ENCODE measurements at regions not wholly inside any gene's neighbourhood (a gene's known extent, or its start where the extent isn't known, plus 50 kb on each side); places are given as distances from the start of the nearest gene placed in this dataset.

GRCh38 chr20:7085467-7085866 is 318.0 kb downstream of the BMP2 start:
- POLR2A ChIA-PET: no interaction called here
- Mint-ChIP-seq H3K4me3 (no peak overlapping the region), H3K27ac (no peak overlapping the region), H3K27me3 (no peaks in the 10 kb centered on the region), H3K9me3 (peaks cover 3% of the 10 kb centered on the region), H3K4me1 (no peaks in the 10 kb centered on the region), H3K36me3 (ENCODE audit: low read depth) (no peaks in the 10 kb centered on the region)
- DNase-seq: no peak
- CTCF ChIA-PET: no interaction called here

GRCh38 chr20:7087803-7088202 is 320.3 kb downstream of the BMP2 start:
- Mint-ChIP-seq H3K9me3 (peaks cover 6% of the 10 kb centered on the region), H3K4me1 (no peaks in the 10 kb centered on the region), H3K27me3 (no peaks in the 10 kb centered on the region), H3K4me3 (no peak overlapping the region), H3K36me3 (ENCODE audit: low read depth) (no peaks in the 10 kb centered on the region), H3K27ac (no peak overlapping the region)
- DNase-seq: no peak
- ChIA-PET CTCF (no interaction called here), POLR2A (no interaction called here)

GRCh38 chr20:7090001-7090400 is 322.5 kb downstream of the BMP2 start:
- Mint-ChIP-seq H3K36me3 (ENCODE audit: low read depth) (no peaks in the 10 kb centered on the region), H3K9me3 (peaks cover 7% of the 10 kb centered on the region), H3K4me3 (no peak overlapping the region), H3K27ac (no peak overlapping the region), H3K4me1 (no peaks in the 10 kb centered on the region), H3K27me3 (no peaks in the 10 kb centered on the region)
- DNase-seq: no peak
- ChIA-PET POLR2A (no interaction called here), CTCF (no interaction called here)

- ChIA-PET POLR2A (no interaction called here), CTCF (no interaction called here)
- H3K27ac Mint-ChIP-seq: no peak overlapping the region
- H3K4me3 Mint-ChIP-seq: no peak overlapping the region
- no peaks in the 10 kb centered on the region for H3K4me1 Mint-ChIP-seq
- no peaks in the 10 kb centered on the region for H3K36me3 Mint-ChIP-seq (ENCODE audit: low read depth)
- H3K9me3 Mint-ChIP-seq: peaks cover 9% of the 10 kb centered on the region
- DNase-seq: no peak
- no peaks in the 10 kb centered on the region for H3K27me3 Mint-ChIP-seq
Observed at GRCh38 chr20:7090811-7091210, 323.3 kb downstream of the BMP2 start.

- POLR2A ChIA-PET: no interaction called here
- no peak overlapping the region for H3K4me3 Mint-ChIP-seq
- H3K36me3 Mint-ChIP-seq (ENCODE audit: low read depth): no peaks in the 10 kb centered on the region
- CTCF ChIA-PET: no interaction called here
- H3K4me1 Mint-ChIP-seq: no peaks in the 10 kb centered on the region
- no peak overlapping the region for H3K27ac Mint-ChIP-seq
- DNase-seq: no peak
- peaks cover 8% of the 10 kb centered on the region for H3K9me3 Mint-ChIP-seq
- H3K27me3 Mint-ChIP-seq: no peaks in the 10 kb centered on the region
Observed at GRCh38 chr20:7091655-7092054, 324.2 kb downstream of the BMP2 start.

GRCh38 chr20:7094438-7094997 is 327.0 kb downstream of the BMP2 start:
- Mint-ChIP-seq H3K9me3 (peaks cover 11% of the 10 kb centered on the region), H3K4me3 (no peak overlapping the region), H3K27me3 (no peaks in the 10 kb centered on the region), H3K27ac (no peak overlapping the region), H3K4me1 (no peaks in the 10 kb centered on the region), H3K36me3 (ENCODE audit: low read depth) (no peaks in the 10 kb centered on the region)
- POLR2A ChIA-PET: no interaction called here
- no peak for DNase-seq
- CTCF ChIA-PET: no interaction called here

- POLR2A ChIA-PET: no interaction called here
- no peak overlapping the region for H3K27ac Mint-ChIP-seq
- no peaks in the 10 kb centered on the region for H3K4me1 Mint-ChIP-seq
- no peaks in the 10 kb centered on the region for H3K36me3 Mint-ChIP-seq (ENCODE audit: low read depth)
- no peak overlapping the region for H3K4me3 Mint-ChIP-seq
- no peak for DNase-seq
- CTCF ChIA-PET: no interaction called here
- peaks cover 8% of the 10 kb centered on the region for H3K9me3 Mint-ChIP-seq
- H3K27me3 Mint-ChIP-seq: no peaks in the 10 kb centered on the region
Observed at GRCh38 chr20:7106910-7107309, 339.4 kb downstream of the BMP2 start.

- H3K4me1 Mint-ChIP-seq: no peaks in the 10 kb centered on the region
- no peak overlapping the region for H3K4me3 Mint-ChIP-seq
- H3K36me3 Mint-ChIP-seq (ENCODE audit: low read depth): no peaks in the 10 kb centered on the region
- ChIA-PET CTCF (no interaction called here), POLR2A (no interaction called here)
- H3K27me3 Mint-ChIP-seq: no peaks in the 10 kb centered on the region
- no peak for DNase-seq
- H3K9me3 Mint-ChIP-seq: peaks cover 7% of the 10 kb centered on the region
- H3K27ac Mint-ChIP-seq: no peak overlapping the region
Observed at GRCh38 chr20:7108929-7109328, 341.4 kb downstream of the BMP2 start.

- Mint-ChIP-seq H3K36me3 (ENCODE audit: low read depth) (no peaks in the 10 kb centered on the region), H3K9me3 (peaks cover 6% of the 10 kb centered on the region), H3K27me3 (no peaks in the 10 kb centered on the region), H3K4me3 (no peak overlapping the region), H3K27ac (no peak overlapping the region), H3K4me1 (no peaks in the 10 kb centered on the region)
- POLR2A ChIA-PET: no interaction called here
- CTCF ChIA-PET: no interaction called here
- no peak for DNase-seq
Observed at GRCh38 chr20:7113577-7114466, 346.3 kb downstream of the BMP2 start.

GRCh38 chr20:7123457-7123856 is 356.0 kb downstream of the BMP2 start:
- DNase-seq: no peak
- CTCF ChIA-PET: no interaction called here
- no peak overlapping the region for H3K4me3 Mint-ChIP-seq
- POLR2A ChIA-PET: no interaction called here
- peaks cover 2% of the 10 kb centered on the region for H3K9me3 Mint-ChIP-seq
- no peaks in the 10 kb centered on the region for H3K27me3 Mint-ChIP-seq
- no peak overlapping the region for H3K27ac Mint-ChIP-seq
- no peaks in the 10 kb centered on the region for H3K4me1 Mint-ChIP-seq
- H3K36me3 Mint-ChIP-seq (ENCODE audit: low read depth): no peaks in the 10 kb centered on the region

- POLR2A ChIA-PET: no interaction called here
- Mint-ChIP-seq H3K4me3 (no peak overlapping the region), H3K27ac (no peak overlapping the region), H3K27me3 (no peaks in the 10 kb centered on the region), H3K36me3 (ENCODE audit: low read depth) (no peaks in the 10 kb centered on the region), H3K4me1 (no peaks in the 10 kb centered on the region), H3K9me3 (peaks cover 2% of the 10 kb centered on the region)
- no peak for DNase-seq
- CTCF ChIA-PET: no interaction called here
Observed at GRCh38 chr20:7124120-7124519, 356.6 kb downstream of the BMP2 start.

- Mint-ChIP-seq H3K4me3 (no peak overlapping the region), H3K27ac (no peak overlapping the region), H3K4me1 (no peaks in the 10 kb centered on the region), H3K27me3 (no peaks in the 10 kb centered on the region), H3K9me3 (peaks cover 6% of the 10 kb centered on the region), H3K36me3 (ENCODE audit: low read depth) (no peaks in the 10 kb centered on the region)
- ChIA-PET CTCF (no interaction called here), POLR2A (no interaction called here)
- DNase-seq: no peak
Observed at GRCh38 chr20:7136886-7137285, 369.4 kb downstream of the BMP2 start.

GRCh38 chr20:7137395-7138151 is 370.1 kb downstream of the BMP2 start:
- H3K4me3 Mint-ChIP-seq: no peak overlapping the region
- DNase-seq: no peak
- peaks cover 6% of the 10 kb centered on the region for H3K9me3 Mint-ChIP-seq
- no peak overlapping the region for H3K27ac Mint-ChIP-seq
- no peaks in the 10 kb centered on the region for H3K27me3 Mint-ChIP-seq
- no peaks in the 10 kb centered on the region for H3K36me3 Mint-ChIP-seq (ENCODE audit: low read depth)
- ChIA-PET POLR2A (no interaction called here), CTCF (no interaction called here)
- H3K4me1 Mint-ChIP-seq: no peaks in the 10 kb centered on the region

GRCh38 chr20:7144464-7144863 is 377.0 kb downstream of the BMP2 start:
- H3K27ac Mint-ChIP-seq: no peak overlapping the region
- H3K27me3 Mint-ChIP-seq: no peaks in the 10 kb centered on the region
- DNase-seq: no peak
- peaks cover 13% of the 10 kb centered on the region for H3K9me3 Mint-ChIP-seq
- POLR2A ChIA-PET: no interaction called here
- H3K36me3 Mint-ChIP-seq (ENCODE audit: low read depth): no peaks in the 10 kb centered on the region
- H3K4me1 Mint-ChIP-seq: no peaks in the 10 kb centered on the region
- CTCF ChIA-PET: no interaction called here
- H3K4me3 Mint-ChIP-seq: no peak overlapping the region

All from activated CD4-positive, alpha-beta memory T cell treated with anti-CD3 and anti-CD28 coated beads, Interleukin-2, amount 10 ng/mL, durations not matched to agents 7 days and 5 days (primary cell).